OCI-LY1 (cell line): ENCODE measurements at regions not wholly inside any gene's neighbourhood (a gene's known extent, or its start where the extent isn't known, plus 50 kb on each side); places are given as distances from the start of the nearest gene placed in this dataset.

Experiments
- EZH2 ChIP-seq: fragments of 200-600 bp; sonication (generic), shearing (Covaris generic); IDR thresholded peaks from 2 replicates; pipeline ENCODE4 v1.8.0; 2017; ENCODE audit warnings: borderline replicate concordance, mixed run types, mild to moderate bottlenecking, antibody characterized with exemption, low read length, moderate library complexity, mixed read lengths
- TF ChIP-seq, protein P1 (sequence below): fragments of 200-600 bp; sonication (generic), shearing (Covaris generic); IDR thresholded peaks from 2 replicates; pipeline ENCODE4 v1.5.1; 2017; ENCODE audit warnings: mild to moderate bottlenecking, antibody characterized with exemption, low read length, moderate library complexity, mixed read lengths

DNA sequence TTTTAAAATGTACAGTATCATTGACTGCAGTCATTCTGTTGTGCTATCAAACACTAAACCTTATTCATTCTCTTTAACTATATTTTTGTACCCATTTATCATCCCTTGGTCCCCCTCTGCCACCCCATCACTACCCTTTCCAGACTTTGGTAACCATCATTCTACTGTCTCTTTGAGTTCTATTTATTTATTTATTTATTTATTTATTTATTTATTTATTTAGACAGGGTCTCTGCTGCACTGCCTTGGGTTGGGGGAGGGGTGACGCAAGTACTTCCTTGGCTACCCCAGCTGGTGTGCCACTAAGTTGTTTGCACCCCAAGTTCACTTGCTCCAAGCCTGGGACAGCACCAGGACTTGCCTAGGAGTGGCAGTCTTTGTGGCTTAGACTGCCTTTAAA, 427.8 kb upstream of the NOVA1 start:
- TF ChIP-seq, protein P1, sequence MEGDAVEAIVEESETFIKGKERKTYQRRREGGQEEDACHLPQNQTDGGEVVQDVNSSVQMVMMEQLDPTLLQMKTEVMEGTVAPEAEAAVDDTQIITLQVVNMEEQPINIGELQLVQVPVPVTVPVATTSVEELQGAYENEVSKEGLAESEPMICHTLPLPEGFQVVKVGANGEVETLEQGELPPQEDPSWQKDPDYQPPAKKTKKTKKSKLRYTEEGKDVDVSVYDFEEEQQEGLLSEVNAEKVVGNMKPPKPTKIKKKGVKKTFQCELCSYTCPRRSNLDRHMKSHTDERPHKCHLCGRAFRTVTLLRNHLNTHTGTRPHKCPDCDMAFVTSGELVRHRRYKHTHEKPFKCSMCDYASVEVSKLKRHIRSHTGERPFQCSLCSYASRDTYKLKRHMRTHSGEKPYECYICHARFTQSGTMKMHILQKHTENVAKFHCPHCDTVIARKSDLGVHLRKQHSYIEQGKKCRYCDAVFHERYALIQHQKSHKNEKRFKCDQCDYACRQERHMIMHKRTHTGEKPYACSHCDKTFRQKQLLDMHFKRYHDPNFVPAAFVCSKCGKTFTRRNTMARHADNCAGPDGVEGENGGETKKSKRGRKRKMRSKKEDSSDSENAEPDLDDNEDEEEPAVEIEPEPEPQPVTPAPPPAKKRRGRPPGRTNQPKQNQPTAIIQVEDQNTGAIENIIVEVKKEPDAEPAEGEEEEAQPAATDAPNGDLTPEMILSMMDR: no peak
- TF ChIP-seq EZH2: no peak
